HG02938 (cell line): ENCODE measurements at regions not wholly inside any gene's neighbourhood (a gene's known extent, or its start where the extent isn't known, plus 50 kb on each side); places are given as distances from the start of the nearest gene placed in this dataset.
"Not testable (repeated sequence)": the region's sequence is repeated elsewhere in the genome, so short reads cannot be mapped to it uniquely, and the experiment has no call there.

Source experiments
- ATAC-seq: cut with Tn5 transposase; IDR thresholded peaks from one replicate; pipeline ENCODE4 v1.9.1; 2021; ENCODE audit warnings: mild to moderate bottlenecking, moderate library complexity; ENCODE audit not compliant: unreplicated experiment

- no peak for ATAC-seq
Measured at GRCh38 chr12:34219046-34219770, 196.9 kb downstream of the ALG10 start.

GRCh38 chr12:34220079-34220478, 197.8 kb downstream of the ALG10 start:
- not testable (repeated sequence) for ATAC-seq

GRCh38 chr12:34223640-34224039, 201.3 kb downstream of the ALG10 start:
- no peak for ATAC-seq

GRCh38 chr12:34226044-34226443, 203.7 kb downstream of the ALG10 start:
- ATAC-seq: not testable (repeated sequence)

GRCh38 chr12:34228046-34228445, 205.8 kb downstream of the ALG10 start:
- not testable (repeated sequence) for ATAC-seq

GRCh38 chr12:34229033-34229432, 206.7 kb downstream of the ALG10 start:
- not testable (repeated sequence) for ATAC-seq

GRCh38 chr12:34233618-34234017, 211.3 kb downstream of the ALG10 start:
- no peak for ATAC-seq

- ATAC-seq: no peak
Measured at GRCh38 chr12:34236073-34236472, 213.8 kb downstream of the ALG10 start.

GRCh38 chr12:34244608-34245007, 222.3 kb downstream of the ALG10 start:
- ATAC-seq: no peak

GRCh38 chr12:34249271-34249670, 227.0 kb downstream of the ALG10 start:
- no peak for ATAC-seq

- ATAC-seq: not testable (repeated sequence)
Measured at GRCh38 chr12:34251879-34252278, 229.6 kb downstream of the ALG10 start.

GRCh38 chr12:34253674-34254073, 231.4 kb downstream of the ALG10 start:
- ATAC-seq: no peak

- ATAC-seq: no peak
Measured at GRCh38 chr12:34257093-34257492, 234.8 kb downstream of the ALG10 start.

- ATAC-seq: not testable (repeated sequence)
Measured at GRCh38 chr12:34262140-34262539, 239.8 kb downstream of the ALG10 start.

- ATAC-seq: no peak
Measured at GRCh38 chr12:34264110-34264509, 241.8 kb downstream of the ALG10 start.

- ATAC-seq: not testable (repeated sequence)
Measured at GRCh38 chr12:34273703-34274102, 251.4 kb downstream of the ALG10 start.

- ATAC-seq: no peak
Measured at GRCh38 chr12:34275129-34275528, 252.8 kb downstream of the ALG10 start.

- ATAC-seq: no peak
Measured at GRCh38 chr12:34286483-34286882, 264.2 kb downstream of the ALG10 start.

- ATAC-seq: no peak
Measured at GRCh38 chr12:34286934-34287333, 264.6 kb downstream of the ALG10 start.

GRCh38 chr12:34287437-34287836, 265.1 kb downstream of the ALG10 start:
- ATAC-seq: no peak

- no peak for ATAC-seq
Measured at GRCh38 chr12:34287986-34288962, 266.0 kb downstream of the ALG10 start.

GRCh38 chr12:34288963-34289345, 266.7 kb downstream of the ALG10 start:
- no peak for ATAC-seq
